Astrocyte of the spinal cord (primary cell): ENCODE measurements at regions not wholly inside any gene's neighbourhood (a gene's known extent, or its start where the extent isn't known, plus 50 kb on each side); places are given as distances from the start of the nearest gene placed in this dataset.

Experiments
- DNase-seq: peaks from one replicate; pipeline ENCODE4 v3.0.0; 2011; ENCODE audit warnings: low read depth, low spot score
- H3K4me3 ChIP-seq: 2 replicates; pipeline ENCODE4 v1.5.1; 2011; ENCODE audit warnings: low read depth, mild to moderate bottlenecking, low read length, moderate library complexity
- CTCF ChIP-seq: IDR thresholded peaks from 2 replicates; pipeline ENCODE4 v1.5.1; 2012; ENCODE audit warnings: low read depth, mild to moderate bottlenecking, low read length, inconsistent platforms
- in situ Hi-C: cut with HindIII; loops from 2 replicates; pipeline ENCODE4 v1.10.0; 2017; ENCODE audit warnings: low sequenced_read_pairs

DNA sequence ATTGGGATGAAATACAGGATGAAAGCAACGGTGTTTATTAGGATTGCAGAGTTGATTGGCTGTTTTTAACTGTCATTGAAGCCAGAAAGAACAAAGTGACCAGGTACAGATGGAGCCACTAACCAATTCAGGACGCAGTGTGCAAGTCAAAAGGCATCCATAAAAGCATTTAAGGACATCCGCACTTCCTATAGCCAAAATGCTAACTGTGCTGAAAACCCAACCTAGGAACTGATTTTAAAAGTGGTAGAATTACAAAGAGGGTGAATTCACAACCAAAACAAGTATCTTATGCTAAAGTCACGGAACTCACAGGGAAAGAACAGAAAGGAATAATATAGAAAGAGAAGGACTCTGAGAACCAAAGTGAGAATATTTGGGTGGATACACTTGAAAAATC is 63.1 kb upstream of the FOXG1 start:
- DNase-seq = no peak
- TF ChIP-seq CTCF = no peak
- in situ Hi-C loops = no loop called here
- no peak overlapping the region for H3K4me3 ChIP-seq

- TF ChIP-seq CTCF = no peak
- in situ Hi-C loops = no loop called here
- peak; percentile 14 for DNase-seq
- H3K4me3 ChIP-seq = no peak overlapping the region
Observed at GRCh38 chr14:28704153-28704552, 62.4 kb upstream of the FOXG1 start.

GRCh38 chr14:28707814-28708213 is 58.8 kb upstream of the FOXG1 start:
- no peak overlapping the region for H3K4me3 ChIP-seq
- peak; percentile 86 for DNase-seq
- in situ Hi-C loops = no loop called here
- no peak for TF ChIP-seq CTCF

DNA sequence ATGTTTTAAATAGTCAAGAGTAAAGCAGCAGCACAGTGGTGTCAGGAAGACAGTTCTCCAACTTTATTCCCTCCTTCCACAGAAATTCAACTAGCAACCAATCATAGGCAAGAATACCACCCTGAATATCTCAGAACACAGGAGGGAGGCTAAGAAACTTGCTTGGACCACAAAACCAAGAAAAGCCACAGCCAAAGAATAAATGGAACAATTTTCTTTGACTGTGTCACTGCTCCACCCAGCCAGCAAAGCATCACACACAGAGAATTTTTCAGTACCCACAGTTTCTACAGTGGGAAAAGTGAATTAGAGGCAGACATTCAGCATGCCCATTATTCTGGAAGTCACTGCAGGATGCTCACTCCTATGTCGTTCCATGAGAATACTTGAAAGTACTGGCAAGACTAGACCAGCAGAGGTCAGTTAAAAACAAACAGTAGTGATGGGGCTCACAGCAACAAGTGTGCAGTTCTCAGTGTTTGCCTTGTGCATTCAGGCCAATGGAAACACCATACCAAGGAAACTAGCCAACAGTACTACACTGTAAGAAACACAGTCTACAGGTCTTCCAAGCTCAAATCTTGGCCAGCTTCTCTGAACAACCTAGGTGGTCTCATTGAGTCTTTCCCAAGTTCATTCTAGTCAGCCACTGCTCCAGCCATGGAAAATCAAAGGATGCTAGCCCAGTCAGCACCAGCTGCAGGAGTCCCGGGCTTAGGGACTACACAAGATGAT is 56.8 kb upstream of the FOXG1 start:
- DNase-seq = peak; percentile 52
- in situ Hi-C loops = no loop called here
- no peak for TF ChIP-seq CTCF
- no peak overlapping the region for H3K4me3 ChIP-seq
